Keratinocyte (primary cell): ENCODE measurements at regions not wholly inside any gene's neighbourhood (a gene's known extent, or its start where the extent isn't known, plus 50 kb on each side); places are given as distances from the start of the nearest gene placed in this dataset.

ENCODE experiments used
- DNase-seq: peaks from one replicate; pipeline ENCODE4 v3.0.0-alpha.2; 2011; ENCODE audit warnings: low read depth, missing footprints, low spot score
- FAIRE-seq: peaks from 2 replicates; lab custom pipeline; 2011; peaks lifted over from hg19 to GRCh38; lab: Jason Lieb, UNC
- H2AFZ ChIP-seq: 2 replicates; pipeline ENCODE4 v1.6.0; 2012; ENCODE audit warnings: low read length, control low read depth, inconsistent platforms; ENCODE audit not compliant: control insufficient read depth
- H3K27ac ChIP-seq: 2 replicates; pipeline ENCODE4 v1.5.1; 2011; ENCODE audit warnings: low read length; ENCODE audit not compliant: control insufficient read depth, insufficient read depth
- H3K27me3 ChIP-seq: 3 replicates; pipeline ENCODE4 v1.6.0; 2011; ENCODE audit warnings: low read length; ENCODE audit not compliant: control insufficient read depth, insufficient read depth; ENCODE audit errors: extremely low read depth
- H3K36me3 ChIP-seq, 2 experiments: 2 replicates in 1 of 2; 3 replicates in 1 of 2; pipeline ENCODE4 v1.5.1; 2011; ENCODE audit warnings: low read length in 2 of 2, mild to moderate bottlenecking in 1 of 2; ENCODE audit not compliant: control insufficient read depth in 2 of 2, insufficient read depth in 2 of 2; ENCODE audit errors: extremely low read depth in 1 of 2
- H3K4me1 ChIP-seq: 3 replicates; pipeline ENCODE4 v1.5.1; 2011; ENCODE audit warnings: low read length; ENCODE audit not compliant: control insufficient read depth, insufficient read depth; ENCODE audit errors: extremely low read depth
- H3K4me2 ChIP-seq: 3 replicates; pipeline ENCODE4 v1.6.0; 2011; ENCODE audit warnings: low read depth, low read length; ENCODE audit not compliant: control insufficient read depth, insufficient read depth; ENCODE audit errors: extremely low read depth
- H3K4me3 ChIP-seq, 3 experiments: fragments of 200-600 bp in 1 of 3; sonication (generic) in 1 of 3; 2 replicates in 2 of 3; 3 replicates in 1 of 3; pipeline ENCODE4 v1.5.1; 2011 to 2016; ENCODE audit warnings: low read length in 3 of 3, mild to moderate bottlenecking in 3 of 3, control low read depth in 2 of 3, inconsistent platforms in 1 of 3, low read depth in 1 of 3, mixed read lengths in 1 of 3, mixed run types in 1 of 3, moderate library complexity in 1 of 3; ENCODE audit not compliant: control insufficient read depth in 2 of 3, insufficient read depth in 2 of 3; ENCODE audit errors: extremely low read depth in 1 of 3
- H3K79me2 ChIP-seq: 2 replicates; pipeline ENCODE4 v1.6.0; 2012; ENCODE audit warnings: low read length; ENCODE audit not compliant: control insufficient read depth, insufficient read depth
- H3K9ac ChIP-seq: 3 replicates; pipeline ENCODE4 v1.6.0; 2011; ENCODE audit warnings: low read length; ENCODE audit not compliant: control insufficient read depth, insufficient read depth; ENCODE audit errors: extremely low read depth
- H3K9me1 ChIP-seq: 3 replicates; pipeline ENCODE4 v1.6.0; 2011; ENCODE audit warnings: low read length; ENCODE audit not compliant: control insufficient read depth, insufficient read depth; ENCODE audit errors: extremely low read depth
- H3K9me3 ChIP-seq: 2 replicates; pipeline ENCODE4 v1.5.1; 2012; ENCODE audit warnings: low read depth, low read length; ENCODE audit not compliant: control insufficient read depth
- H4K20me1 ChIP-seq: 3 replicates; pipeline ENCODE4 v1.6.0; 2011; ENCODE audit warnings: low read length; ENCODE audit not compliant: control insufficient read depth, insufficient read depth; ENCODE audit errors: extremely low read depth
- EZH2 ChIP-seq: IDR thresholded peaks from one replicate; pipeline ENCODE4 v1.6.1; 2012; ENCODE audit warnings: inconsistent platforms, mild to moderate bottlenecking, low read length, moderate library complexity
- dilution Hi-C: fragments of 300-500 bp; cut with MboI; formaldehyde crosslinking; loops from one replicate; pipeline ENCODE4 v1.7.0; 2020; ENCODE audit warnings: low sequenced_read_pairs; ENCODE audit not compliant: extremely low pct_ligation_motif_present
- TF ChIP-seq, protein P1 (sequence below), 3 experiments: IDR thresholded peaks in 1 of 3; conservative IDR thresholded peaks in 1 of 3; optimal IDR thresholded peaks in 1 of 3; 2 replicates in 2 of 3; 3 replicates in 1 of 3; pipeline versions ENCODE3 to v1.5.1; 2011; ENCODE audit warnings: low read length in 3 of 3, mild to moderate bottlenecking in 3 of 3, moderate library complexity in 2 of 3, control low read depth in 1 of 3, inconsistent platforms in 1 of 3; ENCODE audit not compliant: insufficient read depth in 2 of 3; ENCODE audit errors: extremely low read depth in 1 of 3

DNA sequence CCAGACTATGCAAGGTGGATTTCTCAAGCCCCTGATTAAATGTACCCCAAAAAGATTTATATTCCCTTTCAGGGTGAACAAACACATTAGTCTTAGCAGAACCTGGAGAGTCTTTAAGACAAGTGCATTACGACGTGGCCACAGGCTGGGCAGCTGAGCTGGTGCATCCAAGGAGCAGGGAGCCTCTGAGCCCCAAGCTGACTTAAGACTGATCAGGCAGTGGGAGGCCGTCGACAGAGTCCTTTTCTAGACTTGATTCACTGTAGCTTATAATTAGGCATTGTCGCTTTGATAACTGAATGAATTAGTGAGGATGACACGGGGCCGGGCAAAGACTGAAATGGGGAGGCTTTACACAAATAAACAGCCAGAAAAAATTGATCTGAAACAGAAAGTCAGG is 353.2 kb downstream of the GPAM start:
- no peaks in the 10 kb centered on the region for H3K79me2 ChIP-seq
- peaks cover 6% of the 10 kb centered on the region for H3K4me1 ChIP-seq
- peak overlapping the region; percentile 65 for H3K4me2 ChIP-seq
- dilution Hi-C loops, result no loop called here
- no peak overlapping the region for H3K27ac ChIP-seq
- no peaks in the 10 kb centered on the region for H3K9me3 ChIP-seq
- H2AFZ ChIP-seq, result peak overlapping the region; percentile 61
- H3K9me1 ChIP-seq, result no peaks in the 10 kb centered on the region
- no peaks in the 10 kb centered on the region for H3K36me3 ChIP-seq
- H4K20me1 ChIP-seq, result no peaks in the 10 kb centered on the region
- H3K27me3 ChIP-seq, result no peaks in the 10 kb centered on the region
- H3K9ac ChIP-seq, result peak overlapping the region; percentile 18
- no peak for TF ChIP-seq EZH2
- TF ChIP-seq, protein P1, sequence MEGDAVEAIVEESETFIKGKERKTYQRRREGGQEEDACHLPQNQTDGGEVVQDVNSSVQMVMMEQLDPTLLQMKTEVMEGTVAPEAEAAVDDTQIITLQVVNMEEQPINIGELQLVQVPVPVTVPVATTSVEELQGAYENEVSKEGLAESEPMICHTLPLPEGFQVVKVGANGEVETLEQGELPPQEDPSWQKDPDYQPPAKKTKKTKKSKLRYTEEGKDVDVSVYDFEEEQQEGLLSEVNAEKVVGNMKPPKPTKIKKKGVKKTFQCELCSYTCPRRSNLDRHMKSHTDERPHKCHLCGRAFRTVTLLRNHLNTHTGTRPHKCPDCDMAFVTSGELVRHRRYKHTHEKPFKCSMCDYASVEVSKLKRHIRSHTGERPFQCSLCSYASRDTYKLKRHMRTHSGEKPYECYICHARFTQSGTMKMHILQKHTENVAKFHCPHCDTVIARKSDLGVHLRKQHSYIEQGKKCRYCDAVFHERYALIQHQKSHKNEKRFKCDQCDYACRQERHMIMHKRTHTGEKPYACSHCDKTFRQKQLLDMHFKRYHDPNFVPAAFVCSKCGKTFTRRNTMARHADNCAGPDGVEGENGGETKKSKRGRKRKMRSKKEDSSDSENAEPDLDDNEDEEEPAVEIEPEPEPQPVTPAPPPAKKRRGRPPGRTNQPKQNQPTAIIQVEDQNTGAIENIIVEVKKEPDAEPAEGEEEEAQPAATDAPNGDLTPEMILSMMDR (optimal IDR thresholded peaks at IDR 0.05 in 1 of 3, IDR thresholded peaks at IDR 0.05 in 1 of 3, conservative IDR thresholded peaks at IDR 0.05 in 1 of 3; ENCODE audit: extremely low read depth in 1 of 3, insufficient read depth in 2 of 3, low read length in 3 of 3), result no peak
- FAIRE-seq (no peak), DNase-seq (no peak)
- H3K4me3 ChIP-seq, result peak overlapping the region in 1 of 3 experiments; percentile 38

DNA sequence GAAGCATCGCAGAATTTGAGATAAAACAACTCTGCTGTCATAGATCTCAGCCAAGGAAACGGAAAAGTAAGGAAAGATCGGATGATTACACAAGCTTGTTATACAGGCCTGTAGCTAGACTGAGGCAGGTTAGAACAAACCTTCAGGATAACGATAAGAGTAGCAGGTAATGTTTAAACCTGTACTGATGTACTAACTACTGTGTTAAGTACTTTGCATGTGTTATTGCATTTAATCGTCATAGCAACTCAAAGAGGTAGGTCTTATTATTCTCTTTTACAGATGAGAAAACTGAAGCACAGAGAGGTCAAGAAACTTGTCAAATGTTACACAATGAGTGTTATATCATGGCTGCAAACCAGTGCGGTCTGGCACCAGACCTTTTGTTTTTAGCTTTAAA is 352.5 kb downstream of the GPAM start:
- TF ChIP-seq, protein P1 (optimal IDR thresholded peaks at IDR 0.05 in 1 of 3, IDR thresholded peaks at IDR 0.05 in 1 of 3, conservative IDR thresholded peaks at IDR 0.05 in 1 of 3; ENCODE audit: extremely low read depth in 1 of 3, insufficient read depth in 2 of 3, low read length in 3 of 3), result no peak
- TF ChIP-seq EZH2, result no peak
- dilution Hi-C loops, result no loop called here
- Histone ChIP-seq H2AFZ (peak overlapping the region; percentile 61), H4K20me1 (no peaks in the 10 kb centered on the region), H3K4me2 (peak overlapping the region; percentile 65), H3K9ac (no peak overlapping the region), H3K9me1 (no peaks in the 10 kb centered on the region), H3K27me3 (no peaks in the 10 kb centered on the region), H3K4me1 (peaks cover 10% of the 10 kb centered on the region), H3K4me3 (peak overlapping the region in 1 of 3 experiments; percentile 38), H3K27ac (no peak overlapping the region), H3K9me3 (no peaks in the 10 kb centered on the region), H3K36me3 (no peaks in the 10 kb centered on the region), H3K79me2 (no peaks in the 10 kb centered on the region)
- FAIRE-seq (peak; percentile 36), DNase-seq (no peak)
